Activated naive CD8-positive, alpha-beta T cell treated with anti-CD3 and anti-CD28 coated beads, Interleukin-2, amount 50 U/mL, for 24 hours (primary cell): ENCODE measurements at regions not wholly inside any gene's neighbourhood (a gene's known extent, or its start where the extent isn't known, plus 50 kb on each side); places are given as distances from the start of the nearest gene placed in this dataset.
"Not testable (repeated sequence)": the region's sequence is repeated elsewhere in the genome, so short reads cannot be mapped to it uniquely, and the experiment has no call there.

ENCODE experiments used
- ATAC-seq: fragments of 150-1000 bp; cut with Tn5 transposase; one replicate; pipeline ENCODE4 v1.10.0; 2021
- DNase-seq: peaks from one replicate; pipeline ENCODE4 v3.0.0; 2021
- H3K27ac Mint-ChIP-seq: one replicate; pipeline ENCODE4 v1.8.0; 2021; ENCODE audit warnings: mild to moderate bottlenecking, mixed read lengths
- H3K27me3 Mint-ChIP-seq: one replicate; pipeline ENCODE4 v1.8.0; 2021; ENCODE audit warnings: mixed read lengths
- H3K36me3 Mint-ChIP-seq: one replicate; pipeline ENCODE4 v1.8.0; 2021; ENCODE audit warnings: low read depth, mixed read lengths
- H3K4me1 Mint-ChIP-seq: one replicate; pipeline ENCODE4 v1.8.0; 2021; ENCODE audit warnings: mixed read lengths
- H3K4me3 Mint-ChIP-seq: one replicate; pipeline ENCODE4 v1.8.0; 2021; ENCODE audit warnings: mild to moderate bottlenecking, moderate library complexity, mixed read lengths
- H3K9me3 Mint-ChIP-seq: one replicate; pipeline ENCODE4 v1.8.0; 2021; ENCODE audit warnings: mixed read lengths

DNA sequence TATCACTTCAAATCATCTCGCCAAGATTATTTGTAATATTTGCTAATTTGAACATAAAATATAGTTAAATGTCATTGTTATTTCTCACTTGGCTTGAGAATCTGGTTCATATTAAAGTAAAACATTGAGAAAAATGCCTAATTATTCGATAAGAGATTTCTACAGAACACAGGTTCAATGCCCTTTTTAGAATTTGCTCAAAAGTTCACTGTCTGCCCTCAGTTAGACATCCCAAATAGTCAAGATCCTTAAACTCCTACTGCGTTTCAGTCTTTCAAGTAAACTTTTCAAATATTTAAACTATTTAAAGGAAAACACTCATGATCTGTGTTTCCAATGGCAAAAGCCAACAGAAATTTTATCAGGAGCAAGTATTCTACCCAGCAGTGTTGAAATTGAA is 204.1 kb upstream of the AGTR1 start:
- Mint-ChIP-seq H3K27me3 (no peaks in the 10 kb centered on the region), H3K4me1 (no peaks in the 10 kb centered on the region), H3K4me3 (no peak overlapping the region), H3K9me3 (peaks cover 7% of the 10 kb centered on the region), H3K27ac (no peak overlapping the region), H3K36me3 (no peaks in the 10 kb centered on the region)
- DNase-seq (no peak), ATAC-seq (no peak)

DNA sequence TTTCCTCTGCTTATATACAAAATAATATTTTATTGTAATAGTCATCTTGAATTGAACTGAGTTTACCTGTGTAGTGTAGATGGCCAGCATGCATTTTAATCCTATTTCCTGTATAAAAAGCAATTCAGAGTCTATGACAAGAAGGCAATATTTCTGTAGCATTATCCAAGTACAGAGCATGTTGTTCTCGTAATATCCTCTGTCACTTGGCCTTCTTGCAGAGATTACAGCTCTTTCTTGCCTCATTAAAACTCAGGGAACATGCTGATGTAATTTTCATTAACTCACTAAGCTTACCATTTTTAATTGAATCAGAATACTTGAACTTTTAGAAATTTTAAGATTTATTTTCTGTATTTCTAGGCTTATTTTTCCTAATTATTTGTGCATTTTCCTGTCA is 203.3 kb upstream of the AGTR1 start:
- H3K4me1 Mint-ChIP-seq: no peaks in the 10 kb centered on the region
- no peak for DNase-seq
- H3K36me3 Mint-ChIP-seq: no peaks in the 10 kb centered on the region
- no peak overlapping the region for H3K4me3 Mint-ChIP-seq
- H3K9me3 Mint-ChIP-seq: peaks cover 4% of the 10 kb centered on the region
- no peak overlapping the region for H3K27ac Mint-ChIP-seq
- ATAC-seq: no peak
- no peaks in the 10 kb centered on the region for H3K27me3 Mint-ChIP-seq

DNA sequence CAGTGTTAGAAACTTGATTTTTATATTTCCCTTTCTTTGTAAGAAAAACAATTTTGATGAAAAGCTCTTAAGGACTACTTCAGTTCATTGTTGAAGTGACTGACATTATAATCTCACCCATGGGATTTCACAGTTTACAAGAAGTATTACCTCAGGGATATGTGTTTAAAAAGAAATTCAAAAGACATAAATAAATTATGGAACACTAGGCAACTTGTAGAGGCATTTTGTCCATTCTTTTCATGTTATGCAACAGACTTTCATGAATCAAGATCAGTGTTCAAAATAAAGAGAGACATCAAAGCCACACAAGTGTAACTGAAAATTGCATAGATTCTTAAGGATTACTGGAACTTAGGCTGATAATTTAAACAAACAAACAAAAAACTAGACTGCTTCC is 196.8 kb upstream of the AGTR1 start:
- Mint-ChIP-seq H3K9me3 (no peaks in the 10 kb centered on the region), H3K4me1 (no peaks in the 10 kb centered on the region), H3K36me3 (no peaks in the 10 kb centered on the region), H3K27ac (no peak overlapping the region), H3K27me3 (no peaks in the 10 kb centered on the region), H3K4me3 (no peak overlapping the region)
- no peak for DNase-seq
- no peak for ATAC-seq

DNA sequence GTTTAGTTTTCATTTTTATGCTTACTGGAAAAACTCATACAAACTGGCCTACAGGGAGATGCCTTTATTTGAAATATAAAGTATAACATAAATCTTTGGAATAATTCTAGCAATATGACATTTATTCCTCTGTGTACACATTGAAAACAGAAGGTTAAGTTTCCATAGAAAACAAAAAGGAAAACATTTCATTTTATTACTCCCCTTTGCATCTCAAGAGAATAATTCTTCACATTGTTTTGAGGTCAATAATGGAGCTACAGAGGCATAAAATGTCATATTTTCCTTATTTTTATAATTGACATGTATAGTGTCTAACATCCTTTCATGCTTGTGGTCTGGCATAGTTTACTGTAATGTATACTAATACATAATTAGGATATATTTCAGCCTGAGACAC is 187.6 kb upstream of the AGTR1 start:
- H3K27ac Mint-ChIP-seq: no peak overlapping the region

DNA sequence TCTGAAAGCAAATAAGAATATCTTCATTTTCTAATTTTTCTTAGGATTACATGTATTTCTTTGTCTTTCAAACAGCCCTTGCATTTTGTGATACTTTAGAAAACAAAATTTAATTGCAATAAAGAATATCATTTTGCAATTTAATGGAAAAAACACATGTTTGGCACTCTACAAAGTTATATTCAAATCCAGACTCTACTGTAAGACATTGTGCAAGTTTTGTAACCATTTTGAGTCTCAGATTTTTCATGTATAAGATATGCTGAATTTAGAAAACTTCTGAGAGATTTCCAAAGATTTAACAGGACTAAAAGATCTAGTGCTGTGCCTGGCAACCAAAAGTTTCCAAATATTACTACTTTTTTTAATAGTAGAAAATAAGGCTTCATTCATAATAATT is 187.1 kb upstream of the AGTR1 start:
- Mint-ChIP-seq H3K4me1 (no peaks in the 10 kb centered on the region), H3K4me3 (no peak overlapping the region), H3K9me3 (peaks cover 4% of the 10 kb centered on the region), H3K27ac (no peak overlapping the region), H3K36me3 (no peaks in the 10 kb centered on the region), H3K27me3 (peaks cover 1% of the 10 kb centered on the region)
- DNase-seq (no peak), ATAC-seq (no peak)

More for the DNA sequence above, 187.6 kb upstream of the AGTR1 start:
- no peak for DNase-seq
- peaks cover 1% of the 10 kb centered on the region for H3K27me3 Mint-ChIP-seq
- H3K4me3 Mint-ChIP-seq: no peak overlapping the region
- H3K4me1 Mint-ChIP-seq: no peaks in the 10 kb centered on the region
- no peak for ATAC-seq
- H3K36me3 Mint-ChIP-seq: no peaks in the 10 kb centered on the region
- H3K9me3 Mint-ChIP-seq: peaks cover 4% of the 10 kb centered on the region

DNA sequence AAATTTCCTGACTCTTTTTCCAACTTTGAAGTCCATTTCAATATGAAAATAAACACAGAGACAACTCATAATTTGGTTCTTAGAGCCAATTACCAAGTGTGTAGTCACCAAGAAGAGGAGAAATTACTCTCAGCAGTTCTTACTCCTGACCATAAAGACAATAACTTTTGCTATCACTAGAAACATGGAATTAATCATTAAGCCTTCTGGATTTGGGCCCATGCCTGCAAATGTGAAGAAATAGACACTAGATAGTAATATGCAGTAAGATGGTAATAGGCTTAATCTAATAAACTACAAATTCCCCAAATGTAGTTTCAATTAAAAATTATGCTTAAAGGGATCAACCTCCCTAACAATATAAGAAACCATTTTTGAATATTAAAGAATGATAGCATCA is 185.1 kb upstream of the AGTR1 start:
- no peaks in the 10 kb centered on the region for H3K36me3 Mint-ChIP-seq
- no peak for DNase-seq
- no peak overlapping the region for H3K4me3 Mint-ChIP-seq
- no peak for ATAC-seq
- no peaks in the 10 kb centered on the region for H3K9me3 Mint-ChIP-seq
- peaks cover 1% of the 10 kb centered on the region for H3K27me3 Mint-ChIP-seq
- H3K4me1 Mint-ChIP-seq: no peaks in the 10 kb centered on the region
- no peak overlapping the region for H3K27ac Mint-ChIP-seq

DNA sequence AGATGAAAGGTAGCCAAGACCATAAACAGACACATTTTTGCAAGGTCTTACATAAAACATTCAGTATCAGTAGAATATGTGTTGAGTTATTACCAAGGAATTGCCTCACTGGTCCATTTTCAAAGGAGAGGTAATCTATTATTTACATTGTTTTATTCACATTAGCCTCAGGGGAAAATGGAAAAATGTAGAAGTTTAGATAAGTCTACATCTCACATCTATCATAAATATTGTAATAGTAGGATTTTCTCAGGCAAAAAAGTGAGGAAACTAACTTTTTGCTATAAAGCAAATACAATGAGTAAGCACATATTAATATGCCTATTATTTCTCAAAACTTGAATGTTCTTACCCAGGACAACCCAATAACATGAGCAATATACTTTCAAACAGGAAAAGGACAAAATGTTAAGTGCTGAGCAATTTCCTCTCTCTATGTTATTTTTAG is 184.6 kb upstream of the AGTR1 start:
- DNase-seq (no peak), ATAC-seq (no peak)
- H3K27ac Mint-ChIP-seq: no peak overlapping the region

DNA sequence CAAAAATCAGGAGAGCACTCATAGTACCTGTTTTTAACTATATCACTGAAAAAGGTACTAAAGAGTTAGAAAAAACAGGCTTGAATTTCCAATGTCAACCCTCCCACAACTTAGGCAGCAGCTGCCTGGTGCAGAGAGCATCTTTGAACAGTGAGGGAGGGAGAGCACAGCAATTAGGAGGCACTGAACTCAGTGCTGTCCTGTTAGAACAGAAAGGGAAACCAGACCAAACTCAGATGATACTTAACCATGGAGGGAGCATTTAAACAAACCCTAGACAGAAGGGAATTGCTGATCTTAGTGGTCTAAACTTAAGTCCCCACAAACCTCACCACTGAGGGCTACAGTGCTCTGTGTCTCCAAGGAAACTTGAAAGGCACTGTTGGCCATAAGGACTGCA is 179.2 kb upstream of the AGTR1 start:
- Mint-ChIP-seq H3K4me3 (no peak overlapping the region), H3K36me3 (no peaks in the 10 kb centered on the region), H3K27ac (no peak overlapping the region), H3K9me3 (peaks cover 19% of the 10 kb centered on the region), H3K4me1 (no peaks in the 10 kb centered on the region), H3K27me3 (no peaks in the 10 kb centered on the region)
- ATAC-seq (no peak), DNase-seq (no peak)

More for the DNA sequence above, 184.6 kb upstream of the AGTR1 start:
- Mint-ChIP-seq H3K9me3 (no peaks in the 10 kb centered on the region), H3K4me1 (no peaks in the 10 kb centered on the region), H3K27me3 (peaks cover 1% of the 10 kb centered on the region), H3K4me3 (no peak overlapping the region), H3K36me3 (no peaks in the 10 kb centered on the region)

DNA sequence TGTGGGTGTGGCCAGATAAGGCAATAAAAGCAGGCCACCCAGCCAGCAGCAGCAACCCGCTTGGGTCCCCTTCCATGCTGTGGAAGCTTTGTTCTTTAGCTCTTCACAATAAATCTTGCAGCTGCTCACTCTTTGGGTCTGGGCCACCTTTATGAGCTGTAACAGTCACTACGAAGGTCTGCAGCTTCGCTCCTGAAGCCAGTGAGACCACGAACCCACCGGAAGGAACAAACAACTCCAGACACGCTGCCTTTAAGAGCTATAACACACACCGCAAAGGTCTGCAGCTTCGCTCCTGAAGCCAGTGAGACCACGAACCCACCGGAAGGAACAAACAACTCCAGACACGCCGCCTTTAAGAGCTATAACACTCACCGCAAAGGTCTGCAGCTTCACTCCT is 172.1 kb upstream of the AGTR1 start:
- H3K36me3 Mint-ChIP-seq, H3K4me3 Mint-ChIP-seq, ATAC-seq, H3K27ac Mint-ChIP-seq, H3K4me1 Mint-ChIP-seq, H3K27me3 Mint-ChIP-seq, DNase-seq: not testable (repeated sequence)
- peaks cover 26% of the 10 kb centered on the region for H3K9me3 Mint-ChIP-seq

DNA sequence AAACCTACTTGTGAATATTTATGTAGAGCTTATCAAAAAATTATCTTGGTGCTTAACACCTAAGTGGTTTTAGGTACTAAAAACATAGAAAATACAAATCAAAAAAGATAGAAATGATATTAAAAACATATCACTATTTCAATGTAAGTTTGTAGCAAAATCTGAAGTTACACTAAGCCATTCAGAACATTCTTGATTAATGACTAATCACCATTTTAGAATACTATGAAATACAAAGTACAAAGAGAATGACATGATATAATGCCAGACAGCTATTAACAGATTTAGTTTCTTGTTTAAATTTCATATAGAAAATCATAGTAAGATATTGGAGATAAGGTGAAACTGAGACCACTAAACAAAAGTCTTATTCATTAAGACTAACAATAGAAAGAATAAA is 169.7 kb upstream of the AGTR1 start:
- no peak overlapping the region for H3K27ac Mint-ChIP-seq
- H3K36me3 Mint-ChIP-seq: no peaks in the 10 kb centered on the region
- H3K4me3 Mint-ChIP-seq: no peak overlapping the region
- DNase-seq: no peak
- H3K4me1 Mint-ChIP-seq: no peaks in the 10 kb centered on the region
- ATAC-seq: no peak
- peaks cover 16% of the 10 kb centered on the region for H3K9me3 Mint-ChIP-seq
- H3K27me3 Mint-ChIP-seq: no peaks in the 10 kb centered on the region

DNA sequence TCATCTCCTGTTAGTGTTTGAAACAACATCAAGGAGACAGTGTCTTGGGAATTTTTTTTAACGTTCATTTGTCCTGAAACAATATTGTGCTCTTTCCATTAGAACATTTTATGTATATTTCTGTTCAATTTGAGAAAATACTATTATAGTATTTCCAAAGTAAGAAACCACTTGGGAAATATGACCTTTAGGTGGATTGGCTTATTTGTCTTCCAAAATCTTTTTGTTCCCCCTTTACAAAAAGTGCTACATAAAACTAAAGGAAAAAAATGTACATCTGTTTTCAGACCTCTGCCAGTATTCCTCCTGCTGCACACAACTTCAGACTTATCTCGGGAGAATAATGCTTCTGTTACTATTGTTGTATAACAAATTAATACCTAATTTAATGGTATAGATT is 165.9 kb upstream of the AGTR1 start:
- no peak for DNase-seq
- no peak for ATAC-seq
- Mint-ChIP-seq H3K4me1 (no peaks in the 10 kb centered on the region), H3K36me3 (no peaks in the 10 kb centered on the region), H3K9me3 (peaks cover 9% of the 10 kb centered on the region), H3K4me3 (no peak overlapping the region), H3K27me3 (no peaks in the 10 kb centered on the region), H3K27ac (no peak overlapping the region)

DNA sequence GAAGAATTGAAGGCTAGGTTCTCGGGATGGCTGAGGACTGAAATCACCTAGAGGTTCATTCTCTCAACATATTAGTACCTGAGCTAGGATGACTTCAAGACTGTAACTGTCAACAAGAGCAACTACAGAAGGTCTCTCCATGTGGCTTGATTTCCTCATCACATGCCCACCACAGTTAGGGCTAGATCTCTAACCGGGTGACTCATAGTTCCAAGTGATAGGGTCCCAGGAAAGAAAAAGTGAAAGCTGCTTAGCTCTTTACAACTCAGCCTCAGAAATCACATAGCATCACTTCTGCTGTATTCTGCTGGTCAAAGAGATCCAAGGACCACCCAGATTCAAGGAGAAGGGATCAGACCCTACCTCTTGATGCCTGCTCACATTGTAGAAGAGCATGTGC is 165.4 kb upstream of the AGTR1 start:
- no peak for DNase-seq
- Mint-ChIP-seq H3K27me3 (no peaks in the 10 kb centered on the region), H3K9me3 (peaks cover 5% of the 10 kb centered on the region), H3K36me3 (no peaks in the 10 kb centered on the region), H3K4me1 (no peaks in the 10 kb centered on the region), H3K4me3 (no peak overlapping the region), H3K27ac (no peak overlapping the region)
- no peak for ATAC-seq

DNA sequence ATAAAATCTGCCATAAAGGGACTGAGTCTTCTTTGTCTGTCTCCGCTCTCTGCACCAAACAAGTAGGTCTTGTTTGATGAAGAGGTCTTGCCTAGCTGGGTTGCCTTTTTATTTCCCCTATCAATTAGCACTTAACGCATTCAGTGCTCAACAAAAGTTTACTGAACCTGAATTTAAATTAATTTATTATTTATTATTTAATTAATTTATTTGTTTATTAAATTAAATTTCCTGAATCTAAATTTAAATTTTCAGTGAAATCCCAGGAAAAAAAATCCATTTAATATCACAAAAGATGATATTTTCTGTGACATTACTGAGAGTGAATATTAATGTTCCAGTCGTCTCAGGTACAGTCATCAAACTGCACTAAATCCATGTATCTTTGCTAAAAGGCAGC is 164.9 kb upstream of the AGTR1 start:
- H3K27ac Mint-ChIP-seq: no peak overlapping the region
- DNase-seq (no peak), ATAC-seq (no peak)
- H3K4me1 Mint-ChIP-seq: no peaks in the 10 kb centered on the region
- H3K27me3 Mint-ChIP-seq: no peaks in the 10 kb centered on the region
- no peaks in the 10 kb centered on the region for H3K36me3 Mint-ChIP-seq
- H3K9me3 Mint-ChIP-seq: peaks cover 5% of the 10 kb centered on the region
- no peak overlapping the region for H3K4me3 Mint-ChIP-seq

DNA sequence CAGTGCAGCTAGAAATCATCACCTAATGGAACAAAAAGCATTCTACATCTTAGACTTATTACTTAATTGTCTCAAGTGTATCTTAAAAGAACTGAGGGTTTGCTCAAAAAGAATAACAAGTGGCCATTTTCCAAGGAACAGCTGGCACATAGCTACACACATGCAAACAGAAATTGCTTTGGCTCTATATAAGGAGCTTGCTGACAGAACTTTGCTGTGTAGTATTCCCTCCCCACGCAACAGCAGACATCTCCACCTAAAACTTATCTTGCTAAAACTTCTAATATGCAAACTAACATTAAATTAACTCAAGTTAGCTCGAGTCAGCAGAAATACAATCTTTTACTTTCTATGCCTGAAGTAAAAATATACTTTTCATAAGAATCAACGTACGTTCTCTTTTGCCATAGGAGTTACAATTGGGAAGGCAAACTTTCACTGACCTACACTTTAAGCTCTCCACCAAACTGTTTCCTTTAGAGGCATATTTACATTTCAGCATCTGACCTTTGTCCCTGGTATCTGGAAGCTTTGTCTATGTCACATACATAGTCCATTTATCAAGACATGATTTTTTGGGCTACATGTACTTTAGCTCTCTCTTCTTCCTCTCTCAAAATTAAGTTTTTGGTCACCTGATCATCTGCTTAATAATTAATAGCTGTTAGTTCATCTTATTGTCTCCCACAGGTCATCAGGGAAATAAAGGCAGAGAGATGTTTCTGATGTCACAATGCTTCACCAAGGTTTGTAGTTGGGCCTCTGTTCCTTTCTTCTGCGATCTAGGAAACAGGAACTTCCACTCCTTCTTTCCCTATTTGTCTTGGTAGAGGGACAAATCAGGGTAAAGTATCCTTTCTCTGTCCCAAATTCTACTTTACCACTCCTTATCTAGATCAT is 163.4 kb upstream of the AGTR1 start:
- Mint-ChIP-seq H3K27me3 (no peaks in the 10 kb centered on the region), H3K4me1 (no peaks in the 10 kb centered on the region), H3K9me3 (peaks cover 5% of the 10 kb centered on the region), H3K4me3 (no peak overlapping the region), H3K36me3 (no peaks in the 10 kb centered on the region), H3K27ac (no peak overlapping the region)
- ATAC-seq (no peak), DNase-seq (no peak)

DNA sequence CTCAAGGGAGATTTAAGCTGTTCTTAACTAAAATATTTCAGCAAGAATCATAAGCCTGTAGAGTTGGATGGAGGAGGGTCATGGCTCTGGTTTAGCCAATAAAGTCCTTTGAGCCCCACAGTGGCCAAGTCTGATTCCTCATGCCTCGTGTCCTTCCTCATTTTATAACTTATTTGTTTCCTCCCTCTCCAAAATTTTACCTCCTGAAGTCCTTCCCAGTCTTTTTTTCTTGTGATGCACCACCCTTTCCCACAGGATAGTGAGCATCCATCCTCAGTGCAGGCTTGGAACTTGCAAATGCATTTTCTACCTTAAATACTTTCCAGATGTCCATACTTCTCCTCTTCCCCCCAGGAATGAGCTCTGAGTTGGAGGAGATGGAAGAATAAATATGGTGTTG is 162.7 kb upstream of the AGTR1 start:
- Mint-ChIP-seq H3K27ac (no peak overlapping the region), H3K36me3 (no peaks in the 10 kb centered on the region), H3K9me3 (peaks cover 5% of the 10 kb centered on the region), H3K4me1 (no peaks in the 10 kb centered on the region), H3K4me3 (no peak overlapping the region), H3K27me3 (no peaks in the 10 kb centered on the region)
- no peak for ATAC-seq
- no peak for DNase-seq

DNA sequence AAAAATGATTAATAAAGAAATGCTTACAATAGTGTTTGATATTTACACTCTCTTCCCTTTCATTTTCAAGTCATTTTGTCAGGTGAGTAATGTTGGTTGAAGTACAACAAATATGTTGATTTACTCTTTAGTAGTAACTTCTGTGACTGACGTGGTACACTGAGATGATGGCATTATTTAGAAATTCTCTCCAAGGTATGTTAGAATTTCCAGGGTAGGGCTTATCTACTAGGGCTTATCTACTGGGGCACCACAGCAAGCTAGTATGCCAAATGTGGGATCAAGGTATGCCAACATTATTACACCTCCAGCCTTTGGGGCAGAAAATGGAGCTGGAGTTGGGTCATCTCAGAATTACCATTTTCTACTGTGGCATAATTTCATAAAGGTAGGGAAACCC is 157.4 kb upstream of the AGTR1 start:
- Mint-ChIP-seq H3K4me3 (no peak overlapping the region), H3K9me3 (no peaks in the 10 kb centered on the region), H3K36me3 (no peaks in the 10 kb centered on the region), H3K4me1 (no peaks in the 10 kb centered on the region), H3K27me3 (no peaks in the 10 kb centered on the region), H3K27ac (no peak overlapping the region)
- DNase-seq: no peak
- ATAC-seq: no peak
